CD4-positive, alpha-beta T cell treated with Interleukin-15 for 4 hours (primary cell): ENCODE measurements at regions not wholly inside any gene's neighbourhood (a gene's known extent, or its start where the extent isn't known, plus 50 kb on each side); places are given as distances from the start of the nearest gene placed in this dataset.
"Not testable (repeated sequence)": the region's sequence is repeated elsewhere in the genome, so short reads cannot be mapped to it uniquely, and the experiment has no call there.

Experiments used
- DNase-seq: peaks from one replicate; pipeline ENCODE4 v3.0.0-alpha.2; 2020; ENCODE audit warnings: low spot score

DNA sequence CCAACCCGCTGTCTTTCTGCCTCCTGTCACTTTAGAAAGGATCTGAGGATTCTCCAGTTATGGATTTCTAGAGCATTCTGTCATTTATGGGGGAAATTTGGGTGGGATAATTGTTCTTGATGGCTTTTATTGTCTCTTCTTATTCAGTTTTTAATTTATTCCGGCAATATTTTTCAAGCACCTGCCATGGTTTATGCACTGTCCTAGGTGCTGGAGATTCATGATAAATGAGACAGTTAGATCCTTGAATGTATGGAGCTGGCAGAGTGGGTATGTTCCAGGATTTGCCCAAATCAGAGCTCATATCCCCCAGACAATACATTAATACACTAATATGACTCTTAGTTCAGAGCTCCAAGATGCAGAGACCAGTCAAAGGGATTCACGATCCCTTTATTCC, 146.8 kb upstream of the PRKCQ start:
- no peak for DNase-seq

- no peak for DNase-seq
Observed at GRCh38 chr10:6722616-6723004, 142.5 kb upstream of the PRKCQ start.

DNA sequence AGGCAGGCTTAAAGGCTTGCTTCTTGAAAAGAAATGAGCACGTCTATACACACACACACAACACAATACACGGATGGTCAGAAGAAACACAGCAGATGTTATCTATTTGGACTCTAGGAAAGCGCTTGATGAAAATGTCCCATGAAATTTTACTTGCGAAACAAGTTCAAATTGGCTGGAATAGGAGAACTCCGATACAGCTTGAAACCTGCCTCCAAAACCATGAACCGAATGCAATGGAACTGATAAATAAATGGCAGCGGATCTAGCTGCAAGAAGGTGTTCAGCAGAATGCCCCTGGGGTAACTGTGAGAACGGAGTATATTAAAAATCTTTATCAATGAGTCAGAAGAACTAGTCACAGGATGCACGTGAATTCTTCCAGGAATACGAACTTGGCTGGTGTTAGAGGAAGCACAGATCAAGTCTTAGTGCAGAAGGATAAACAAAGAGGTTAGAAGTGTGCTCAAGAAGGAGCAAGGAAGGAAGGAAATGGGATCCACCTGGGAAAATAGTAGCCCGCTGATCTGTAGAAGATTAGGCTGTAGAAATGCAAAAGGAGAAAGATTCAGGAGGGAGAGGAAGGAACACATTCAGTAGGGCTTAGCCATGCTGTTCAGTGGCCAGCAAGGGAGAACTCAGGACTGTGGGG, 142.0 kb upstream of the PRKCQ start:
- no peak for DNase-seq

- no peak for DNase-seq
Observed at GRCh38 chr10:6721480-6721879, 141.4 kb upstream of the PRKCQ start.

DNA sequence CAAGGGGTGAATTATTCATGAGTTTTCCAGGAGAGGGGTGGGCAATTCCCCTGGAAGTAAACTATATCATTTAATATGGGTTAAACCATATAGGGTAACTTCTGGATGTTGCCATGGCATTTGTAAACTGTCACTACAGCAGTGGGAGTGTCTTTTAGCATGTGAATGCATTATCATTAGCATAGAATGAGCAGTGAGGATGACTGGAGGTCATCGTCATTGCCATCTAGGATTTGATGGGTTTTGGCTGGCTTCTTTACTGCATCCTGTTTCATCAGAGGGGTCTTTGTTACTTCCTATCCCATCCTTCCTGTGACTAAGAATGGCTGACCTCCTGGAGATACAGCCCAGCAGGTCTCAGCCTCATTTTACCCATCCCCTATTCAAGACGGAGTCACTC, 139.5 kb upstream of the PRKCQ start:
- DNase-seq = no peak

DNA sequence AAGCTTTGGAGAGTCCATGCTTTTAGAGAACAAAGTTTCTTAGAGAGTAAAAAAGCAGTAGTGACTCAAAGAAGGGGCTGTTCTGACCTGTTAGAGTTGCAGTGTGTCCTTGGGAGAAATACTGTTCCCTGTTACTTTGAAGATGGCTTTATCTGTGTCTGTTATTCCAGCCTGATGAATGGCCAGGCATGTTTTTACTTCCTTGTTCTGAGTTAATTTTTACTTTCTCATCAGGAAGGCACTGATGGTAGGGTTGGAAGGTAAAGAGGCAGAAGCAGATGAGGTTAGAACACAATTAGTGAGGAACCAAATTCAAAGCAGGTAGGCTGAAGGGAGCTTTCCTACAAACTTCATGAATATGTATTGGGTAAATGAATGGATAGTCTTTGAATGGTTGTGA, 138.5 kb upstream of the PRKCQ start:
- DNase-seq = no peak

- DNase-seq = no peak
Observed at GRCh38 chr10:6716516-6716915, 136.4 kb upstream of the PRKCQ start.

- no peak for DNase-seq
Observed at GRCh38 chr10:6713716-6714115, 133.6 kb upstream of the PRKCQ start.

DNA sequence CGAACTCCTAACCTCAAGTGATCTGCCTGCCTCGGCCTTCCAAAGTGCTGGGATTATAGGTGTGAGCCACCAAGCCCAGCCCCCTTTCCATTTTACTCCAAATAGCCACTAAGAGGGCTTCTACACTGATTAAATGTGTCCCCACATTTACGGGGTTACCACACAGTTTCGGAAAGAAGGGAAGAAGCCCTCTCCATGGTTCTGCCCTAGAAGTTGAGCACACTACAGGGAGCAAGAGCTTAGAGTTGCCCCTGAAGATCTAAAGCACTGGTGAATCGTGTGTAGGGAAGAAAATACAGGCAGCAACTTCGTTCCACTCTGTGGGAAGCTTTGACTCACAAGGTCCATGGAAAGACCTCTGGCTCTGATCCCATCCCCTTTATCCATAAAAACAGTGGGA, 133.0 kb upstream of the PRKCQ start:
- DNase-seq = no peak

GRCh38 chr10:6711881-6712280, 131.8 kb upstream of the PRKCQ start:
- DNase-seq = no peak

DNA sequence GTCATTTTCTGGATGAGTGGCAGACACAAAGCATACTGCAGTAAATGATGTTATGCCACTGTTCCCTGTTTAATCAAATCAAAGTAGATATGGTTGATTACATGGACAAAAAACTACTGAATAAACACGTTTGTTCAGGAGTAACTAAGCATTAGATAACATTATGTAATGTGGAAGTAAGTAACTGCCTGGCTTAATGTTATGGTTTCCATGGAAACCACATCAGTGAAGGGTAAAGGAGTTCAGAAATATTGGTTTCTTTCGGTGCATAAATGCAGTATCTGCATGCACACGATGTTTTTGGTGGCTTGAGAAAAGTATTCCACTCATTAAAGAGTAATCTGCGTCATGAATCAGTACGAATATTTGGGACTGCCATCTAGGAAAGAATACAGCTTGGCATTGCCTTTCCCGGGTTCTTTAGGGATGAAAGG, 131.3 kb upstream of the PRKCQ start:
- no peak for DNase-seq

DNA sequence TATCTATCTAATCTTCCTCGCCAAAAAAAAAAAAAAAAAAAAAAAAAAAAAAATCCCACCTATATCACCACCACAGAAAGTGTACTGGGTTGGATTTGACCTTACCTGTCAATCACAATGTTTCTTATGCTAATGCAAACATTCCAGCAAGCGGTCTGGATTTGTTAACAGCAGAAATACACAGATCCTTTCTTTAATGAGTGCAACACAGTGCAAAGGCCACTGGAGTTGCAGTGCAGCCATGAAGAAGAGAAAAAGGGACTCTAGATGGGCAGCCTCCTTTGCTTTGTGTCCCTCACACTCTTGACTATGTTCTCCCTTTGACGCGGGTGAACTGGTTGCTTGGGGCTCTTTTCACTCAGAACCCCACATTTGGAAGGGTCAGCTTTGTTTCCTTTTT, 127.3 kb upstream of the PRKCQ start:
- no peak for DNase-seq

DNA sequence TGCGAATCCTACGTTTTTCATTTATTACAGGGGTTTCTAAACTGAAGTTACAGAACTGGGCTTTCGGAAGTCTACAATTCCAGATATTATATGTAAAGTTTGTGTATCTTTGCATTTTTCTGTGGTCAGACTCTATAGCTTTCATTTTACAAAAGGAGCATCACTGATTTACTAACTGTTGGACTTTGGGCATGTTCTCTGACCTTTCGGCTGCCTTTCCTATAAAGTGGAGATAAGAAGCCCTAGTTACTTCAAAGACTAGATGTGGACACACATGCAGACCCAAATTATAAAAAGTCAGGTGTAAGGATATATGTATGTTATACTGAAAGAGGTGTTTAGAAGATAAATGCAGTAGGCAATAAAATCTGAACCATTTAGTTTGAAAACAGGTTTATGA, 126.6 kb upstream of the PRKCQ start:
- no peak for DNase-seq

DNA sequence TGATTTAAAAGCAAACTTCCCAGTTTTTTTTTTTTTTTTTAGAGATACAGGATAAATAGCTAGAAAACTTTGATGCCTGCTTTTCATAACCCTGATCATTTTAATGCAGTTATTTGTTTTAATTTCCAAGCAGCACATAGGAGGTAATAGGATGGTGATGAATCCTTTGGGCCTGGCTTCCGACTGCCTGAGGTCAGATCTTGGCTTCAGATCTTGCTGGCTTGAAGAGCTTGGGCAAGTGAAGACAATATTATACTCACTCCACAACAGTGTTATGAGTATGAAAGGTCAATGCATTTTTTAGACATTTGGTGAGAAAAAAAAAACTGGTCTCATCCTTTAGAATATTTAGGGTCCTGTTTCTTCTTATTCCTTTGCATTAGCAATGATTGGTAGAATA, 124.8 kb upstream of the PRKCQ start:
- DNase-seq = no peak

DNA sequence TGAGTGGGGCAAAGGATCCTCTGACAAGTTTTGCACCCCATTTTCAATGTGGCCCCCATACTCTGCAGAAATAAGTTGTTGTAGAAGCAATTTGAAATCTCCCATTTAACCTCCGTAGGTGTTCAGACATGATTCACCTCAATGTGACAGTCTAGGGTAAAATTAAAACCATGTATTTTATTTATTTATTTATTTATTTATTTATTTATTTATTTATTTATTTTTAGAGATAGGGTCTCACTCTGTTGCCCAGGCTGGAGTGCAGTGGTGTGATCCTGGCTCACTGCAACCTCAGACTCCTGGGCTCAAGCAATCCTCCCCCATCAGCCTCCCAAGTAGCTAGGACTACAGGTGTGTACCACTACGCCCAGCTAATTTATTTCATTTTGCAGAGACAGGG, 122.8 kb upstream of the PRKCQ start:
- DNase-seq = not testable (repeated sequence)

GRCh38 chr10:6702030-6702429, 122.0 kb upstream of the PRKCQ start:
- DNase-seq = no peak

- DNase-seq = no peak
Observed at GRCh38 chr10:6701289-6701688, 121.2 kb upstream of the PRKCQ start.

- DNase-seq = no peak
Observed at GRCh38 chr10:6700066-6700465, 120.0 kb upstream of the PRKCQ start.

DNA sequence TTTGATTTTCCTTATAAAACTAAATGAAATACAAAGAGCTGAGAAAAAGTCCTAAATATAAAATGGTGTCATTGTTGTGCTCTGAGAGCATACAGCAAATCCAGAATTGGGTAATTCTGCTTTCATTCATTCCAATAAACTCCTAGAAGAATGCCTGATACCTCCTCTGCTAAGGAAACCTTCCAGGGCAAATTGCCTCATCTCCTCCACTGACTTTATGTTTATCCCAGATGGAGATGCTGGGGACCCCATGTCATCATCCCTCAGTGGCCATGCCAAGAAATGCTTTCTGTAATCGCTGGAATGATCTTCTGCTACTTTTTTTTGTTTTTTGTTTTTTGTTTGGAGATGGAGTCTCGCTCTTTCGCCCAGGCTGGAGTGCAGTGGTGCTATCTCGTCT, 119.3 kb upstream of the PRKCQ start:
- DNase-seq = no peak

DNA sequence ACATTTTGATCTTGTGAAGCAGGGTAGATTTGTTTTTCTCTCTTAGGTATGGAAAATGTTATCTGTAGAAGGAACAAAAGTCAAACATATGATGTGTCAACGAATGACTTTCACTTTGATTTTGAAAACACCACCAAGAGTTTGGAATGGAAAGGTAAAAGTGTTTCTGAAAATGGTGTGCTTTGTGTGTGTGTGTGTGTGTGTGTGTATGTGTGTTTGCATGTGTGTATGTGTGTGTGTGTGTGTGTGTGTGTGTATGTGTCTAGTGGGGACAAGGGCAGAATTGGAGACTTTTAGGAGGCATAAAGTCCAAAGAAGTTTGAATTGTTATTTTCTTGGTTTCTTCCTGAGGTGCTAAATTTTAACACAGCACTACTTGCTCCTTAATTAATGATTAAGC, 115.4 kb upstream of the PRKCQ start:
- no peak for DNase-seq

- no peak for DNase-seq
Observed at GRCh38 chr10:6694447-6695140, 114.5 kb upstream of the PRKCQ start.

DNA sequence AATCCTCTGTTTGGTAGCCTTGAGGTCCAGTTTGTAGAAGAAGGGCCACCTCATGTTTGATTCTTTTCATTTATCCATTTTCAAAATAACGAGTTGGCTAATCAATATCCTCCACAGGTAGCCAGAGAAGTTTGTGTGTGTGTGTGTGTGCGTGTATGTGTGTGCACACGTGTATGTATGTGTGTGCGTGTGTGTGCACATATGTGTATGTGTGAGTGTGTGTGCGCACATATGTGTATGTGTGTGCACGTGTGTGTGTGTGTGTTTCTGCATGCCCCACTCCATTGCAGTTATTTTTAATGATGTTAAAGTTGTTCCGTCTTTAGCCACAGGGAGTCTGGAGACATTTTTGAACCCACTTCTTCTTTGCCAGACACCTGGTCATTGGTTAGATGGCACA, 112.8 kb upstream of the PRKCQ start:
- no peak for DNase-seq

GRCh38 chr10:6692103-6692502, 112.0 kb upstream of the PRKCQ start:
- DNase-seq = no peak

GRCh38 chr10:6689036-6689435, 109.0 kb upstream of the PRKCQ start:
- no peak for DNase-seq
